BLaER1 (cell line): ENCODE measurements at regions not wholly inside any gene's neighbourhood (a gene's known extent, or its start where the extent isn't known, plus 50 kb on each side); places are given as distances from the start of the nearest gene placed in this dataset.

Experiments used
- H3K27ac ChIP-seq: shearing (Covaris generic); formaldehyde crosslinking; 2 replicates; pipeline ENCODE4 v1.8.1; 2022
- H3K27me3 ChIP-seq: shearing (Covaris generic); formaldehyde crosslinking; 2 replicates; pipeline ENCODE4 v1.8.1; 2022
- H3K36me3 ChIP-seq: shearing (Covaris generic); formaldehyde crosslinking; 2 replicates; pipeline ENCODE4 v1.8.1; 2022
- H3K4me1 ChIP-seq: shearing (Covaris generic); formaldehyde crosslinking; 2 replicates; pipeline ENCODE4 v1.8.1; 2022
- H3K4me2 ChIP-seq: shearing (Covaris generic); formaldehyde crosslinking; 2 replicates; pipeline ENCODE4 v1.8.1; 2022
- H3K4me3 ChIP-seq: shearing (Covaris generic); formaldehyde crosslinking; 2 replicates; pipeline ENCODE4 v1.8.1; 2022
- H3K9ac ChIP-seq: shearing (Covaris generic); formaldehyde crosslinking; 2 replicates; pipeline ENCODE4 v1.8.1; 2022
- H3K9me3 ChIP-seq: shearing (Covaris generic); formaldehyde crosslinking; 2 replicates; pipeline ENCODE4 v1.8.1; 2022
- H4K20me1 ChIP-seq: shearing (Covaris generic); formaldehyde crosslinking; 2 replicates; pipeline ENCODE4 v1.8.1; 2022
- Cebpa-rat ChIP-seq: shearing (Covaris generic); IDR thresholded peaks from 2 replicates; pipeline ENCODE4 v1.8.1; 2022

GRCh38 chr4:178689926-178690325 lies 1247.7 kb upstream of the AGA start:
- Histone ChIP-seq H3K9me3 (no peaks in the 10 kb centered on the region), H3K27me3 (no peaks in the 10 kb centered on the region), H3K27ac (no peak overlapping the region), H3K36me3 (no peaks in the 10 kb centered on the region), H3K4me3 (no peak overlapping the region), H4K20me1 (no peaks in the 10 kb centered on the region), H3K4me2 (no peak overlapping the region), H3K4me1 (peaks cover 14% of the 10 kb centered on the region), H3K9ac (no peak overlapping the region)
- TF ChIP-seq Cebpa-rat, result no peak

GRCh38 chr4:178693816-178694215 lies 1251.6 kb upstream of the AGA start:
- H3K4me1 ChIP-seq, result peaks cover 18% of the 10 kb centered on the region
- no peaks in the 10 kb centered on the region for H3K9me3 ChIP-seq
- TF ChIP-seq Cebpa-rat, result no peak
- no peaks in the 10 kb centered on the region for H4K20me1 ChIP-seq
- no peak overlapping the region for H3K27ac ChIP-seq
- H3K9ac ChIP-seq, result no peak overlapping the region
- 0 out of 2 replicates have a peak overlapping the region, but pooled peaks have one; percentile 22 for H3K4me2 ChIP-seq
- H3K27me3 ChIP-seq, result no peaks in the 10 kb centered on the region
- H3K36me3 ChIP-seq, result no peaks in the 10 kb centered on the region
- H3K4me3 ChIP-seq, result no peak overlapping the region

DNA sequence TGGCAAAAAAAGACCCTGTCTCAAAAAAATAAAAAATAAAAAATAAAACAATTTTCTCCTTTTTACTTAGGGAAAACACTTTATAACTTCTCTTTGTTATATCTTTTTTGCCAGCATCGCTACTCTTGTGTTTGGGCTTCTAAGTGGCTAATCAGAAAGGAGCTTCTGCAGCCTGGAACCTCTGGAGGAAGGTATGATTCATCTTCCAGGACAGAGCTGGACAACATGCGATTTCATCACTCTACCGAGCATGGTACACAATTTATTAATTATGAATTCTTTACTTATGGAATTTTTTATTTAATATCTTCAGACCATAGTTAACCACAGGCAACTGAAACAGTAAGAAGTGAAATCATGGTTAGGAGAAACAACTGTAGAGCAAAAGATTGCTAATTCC lies 1254.3 kb upstream of the AGA start:
- TF ChIP-seq Cebpa-rat, result no peak
- no peaks in the 10 kb centered on the region for H3K27me3 ChIP-seq
- no peak overlapping the region for H3K9ac ChIP-seq
- no peaks in the 10 kb centered on the region for H4K20me1 ChIP-seq
- no peak overlapping the region for H3K27ac ChIP-seq
- no peak overlapping the region for H3K4me2 ChIP-seq
- H3K4me3 ChIP-seq, result no peak overlapping the region
- H3K36me3 ChIP-seq, result no peaks in the 10 kb centered on the region
- H3K9me3 ChIP-seq, result no peaks in the 10 kb centered on the region
- H3K4me1 ChIP-seq, result peaks cover 18% of the 10 kb centered on the region

DNA sequence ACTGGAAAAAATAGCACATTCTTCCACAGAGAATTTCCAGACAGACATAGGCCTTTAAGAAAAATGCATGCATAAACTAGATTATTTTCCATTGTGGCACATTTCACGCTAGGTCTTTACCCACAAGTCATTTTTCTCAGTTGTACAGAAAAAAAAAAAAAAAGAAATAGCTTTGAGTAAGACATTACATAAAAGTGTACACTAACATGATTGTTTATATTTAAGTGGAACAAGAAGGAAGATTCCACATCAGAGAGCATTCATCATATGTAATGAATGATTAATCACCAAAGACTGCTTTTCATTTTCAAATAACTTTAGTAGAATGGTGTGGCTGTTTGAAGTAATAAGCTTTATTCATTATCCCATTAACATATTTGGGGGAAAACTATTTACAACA lies 1270.2 kb upstream of the AGA start:
- Histone ChIP-seq H3K4me2 (no peak overlapping the region), H3K9ac (no peak overlapping the region), H3K9me3 (no peaks in the 10 kb centered on the region), H3K4me1 (no peaks in the 10 kb centered on the region), H3K4me3 (no peak overlapping the region), H4K20me1 (no peaks in the 10 kb centered on the region), H3K36me3 (no peaks in the 10 kb centered on the region), H3K27ac (no peak overlapping the region), H3K27me3 (no peaks in the 10 kb centered on the region)
- no peak for TF ChIP-seq Cebpa-rat

GRCh38 chr4:178738026-178738425 lies 1295.8 kb upstream of the AGA start:
- Histone ChIP-seq H3K36me3 (no peaks in the 10 kb centered on the region), H3K4me1 (no peaks in the 10 kb centered on the region), H3K4me2 (no peak overlapping the region), H3K4me3 (no peak overlapping the region), H3K27ac (no peak overlapping the region), H4K20me1 (no peaks in the 10 kb centered on the region), H3K27me3 (no peaks in the 10 kb centered on the region), H3K9me3 (no peaks in the 10 kb centered on the region), H3K9ac (no peak overlapping the region)
- TF ChIP-seq Cebpa-rat, result no peak

GRCh38 chr4:178745203-178745602 lies 1303.0 kb upstream of the AGA start:
- H3K27me3 ChIP-seq, result no peaks in the 10 kb centered on the region
- H3K9ac ChIP-seq, result no peak overlapping the region
- H3K4me3 ChIP-seq, result no peak overlapping the region
- no peaks in the 10 kb centered on the region for H3K4me1 ChIP-seq
- no peak overlapping the region for H3K27ac ChIP-seq
- no peaks in the 10 kb centered on the region for H3K36me3 ChIP-seq
- H4K20me1 ChIP-seq, result no peaks in the 10 kb centered on the region
- H3K4me2 ChIP-seq, result no peak overlapping the region
- H3K9me3 ChIP-seq, result no peaks in the 10 kb centered on the region
- TF ChIP-seq Cebpa-rat, result no peak

- Histone ChIP-seq H3K27me3 (no peaks in the 10 kb centered on the region), H3K4me2 (no peak overlapping the region), H3K36me3 (no peaks in the 10 kb centered on the region), H3K9ac (no peak overlapping the region), H3K4me1 (no peaks in the 10 kb centered on the region), H3K9me3 (no peaks in the 10 kb centered on the region), H4K20me1 (no peaks in the 10 kb centered on the region), H3K27ac (no peak overlapping the region), H3K4me3 (no peak overlapping the region)
- TF ChIP-seq Cebpa-rat, result no peak
Measured at GRCh38 chr4:178752954-178753525, 1310.8 kb upstream of the AGA start.

GRCh38 chr4:178778496-178778895 lies 1336.3 kb upstream of the AGA start:
- Histone ChIP-seq H3K9ac (no peak overlapping the region), H3K4me2 (no peak overlapping the region), H3K27me3 (no peaks in the 10 kb centered on the region), H4K20me1 (no peaks in the 10 kb centered on the region), H3K4me3 (no peak overlapping the region), H3K4me1 (no peaks in the 10 kb centered on the region), H3K9me3 (no peaks in the 10 kb centered on the region), H3K36me3 (no peaks in the 10 kb centered on the region), H3K27ac (no peak overlapping the region)
- TF ChIP-seq Cebpa-rat, result no peak

DNA sequence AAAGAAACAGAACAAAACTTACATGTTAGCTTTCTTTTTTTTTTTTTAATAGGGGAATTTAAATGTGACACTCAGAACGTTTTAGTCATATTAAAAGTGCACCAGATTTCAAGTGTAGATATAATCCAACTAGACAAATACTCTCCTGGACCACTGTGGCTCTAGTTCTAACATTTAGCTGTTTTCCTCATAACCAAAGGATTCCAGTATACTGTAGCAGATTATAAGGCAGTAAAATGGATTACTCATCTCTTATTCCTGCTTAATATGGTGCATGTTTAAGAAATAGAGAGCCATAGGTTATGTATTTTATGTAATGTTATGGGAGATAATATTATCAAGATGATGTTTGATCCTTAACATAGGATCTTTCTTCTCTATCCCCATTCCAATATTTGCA lies 1339.5 kb upstream of the AGA start:
- Histone ChIP-seq H3K36me3 (no peaks in the 10 kb centered on the region), H3K4me3 (no peak overlapping the region), H3K4me2 (no peak overlapping the region), H3K27ac (no peak overlapping the region), H3K9ac (no peak overlapping the region), H3K4me1 (no peaks in the 10 kb centered on the region), H3K27me3 (no peaks in the 10 kb centered on the region), H4K20me1 (no peaks in the 10 kb centered on the region), H3K9me3 (no peaks in the 10 kb centered on the region)
- TF ChIP-seq Cebpa-rat, result no peak

GRCh38 chr4:178784491-178784890 lies 1342.3 kb upstream of the AGA start:
- no peak overlapping the region for H3K9ac ChIP-seq
- H3K36me3 ChIP-seq, result no peaks in the 10 kb centered on the region
- H3K4me1 ChIP-seq, result no peaks in the 10 kb centered on the region
- H3K9me3 ChIP-seq, result no peaks in the 10 kb centered on the region
- no peak overlapping the region for H3K4me2 ChIP-seq
- no peaks in the 10 kb centered on the region for H4K20me1 ChIP-seq
- TF ChIP-seq Cebpa-rat, result no peak
- no peak overlapping the region for H3K4me3 ChIP-seq
- no peak overlapping the region for H3K27ac ChIP-seq
- no peaks in the 10 kb centered on the region for H3K27me3 ChIP-seq

GRCh38 chr4:178789279-178789678 lies 1347.0 kb upstream of the AGA start:
- Histone ChIP-seq H3K27me3 (no peaks in the 10 kb centered on the region), H3K4me1 (no peaks in the 10 kb centered on the region), H3K9me3 (no peaks in the 10 kb centered on the region), H3K9ac (no peak overlapping the region), H3K4me3 (no peak overlapping the region), H3K27ac (no peak overlapping the region), H3K36me3 (no peaks in the 10 kb centered on the region), H4K20me1 (no peaks in the 10 kb centered on the region), H3K4me2 (no peak overlapping the region)
- no peak for TF ChIP-seq Cebpa-rat
